OCI-LY1 (cell line): ENCODE measurements at regions not wholly inside any gene's neighbourhood (a gene's known extent, or its start where the extent isn't known, plus 50 kb on each side); places are given as distances from the start of the nearest gene placed in this dataset.

ENCODE experiments used
- H2AFZ ChIP-seq: fragments of 200-600 bp; sonication (generic), shearing (Covaris generic); 2 replicates; pipeline ENCODE4 v1.6.0; 2014; ENCODE audit warnings: antibody characterized with exemption, mild to moderate bottlenecking, low read length
- H3F3A ChIP-seq: fragments of 200-600 bp; sonication (generic), shearing (Covaris generic); 2 replicates; pipeline ENCODE4 v1.6.0; 2014; ENCODE audit warnings: mild to moderate bottlenecking, antibody characterized with exemption, low read length, moderate library complexity; ENCODE audit not compliant: insufficient read depth
- H3K27ac ChIP-seq: fragments of 200-600 bp; sonication (generic); 2 replicates; pipeline ENCODE4 v1.5.1; 2014; ENCODE audit warnings: low read length, mixed run types, mild to moderate bottlenecking, low read depth; ENCODE audit not compliant: poor library complexity, severe bottlenecking
- H3K27me3 ChIP-seq: fragments of 200-600 bp; sonication (generic); 2 replicates; pipeline ENCODE4 v1.6.0; 2014; ENCODE audit warnings: antibody characterized with exemption, mild to moderate bottlenecking, low read length, moderate library complexity; ENCODE audit not compliant: insufficient read depth
- H3K36me3 ChIP-seq: fragments of 200-600 bp; sonication (generic); 2 replicates; pipeline ENCODE4 v1.6.1; 2014; ENCODE audit warnings: mild to moderate bottlenecking, antibody characterized with exemption, low read length, moderate library complexity, mixed read lengths; ENCODE audit not compliant: insufficient read depth
- H3K4me1 ChIP-seq: fragments of 200-600 bp; sonication (generic); 2 replicates; pipeline ENCODE4 v1.5.1; 2014; ENCODE audit warnings: mild to moderate bottlenecking, low read length, moderate library complexity; ENCODE audit not compliant: insufficient read depth, severe bottlenecking
- H3K4me2 ChIP-seq: fragments of 200-600 bp; sonication (generic), shearing (Covaris generic); 2 replicates; pipeline ENCODE4 v1.6.1; 2014; ENCODE audit warnings: low read length
- H3K4me3 ChIP-seq: fragments of 200-600 bp; sonication (generic); 2 replicates; pipeline ENCODE4 v1.5.1; 2014; ENCODE audit warnings: low read length, low read depth, mild to moderate bottlenecking, mixed read lengths; ENCODE audit not compliant: poor library complexity, severe bottlenecking
- H3K79me2 ChIP-seq: fragments of 200-600 bp; shearing (Covaris generic); 2 replicates; pipeline ENCODE4 v1.6.1; 2016; ENCODE audit warnings: mixed run types, low read length, mixed read lengths; ENCODE audit not compliant: insufficient read depth
- H3K9ac ChIP-seq: fragments of 200-600 bp; sonication (generic), shearing (Covaris generic); 2 replicates; pipeline ENCODE4 v1.6.1; 2014; ENCODE audit warnings: mild to moderate bottlenecking, low read length, mixed read lengths
- H3K9me2 ChIP-seq: fragments of 200-600 bp; sonication (generic), shearing (Covaris generic); 2 replicates; pipeline ENCODE4 v1.6.1; 2014; ENCODE audit warnings: low read depth, mild to moderate bottlenecking, low read length, mixed read lengths
- H3K9me3 ChIP-seq: fragments of 200-600 bp; shearing (Covaris generic); 2 replicates; pipeline ENCODE4 v1.6.1; 2014; ENCODE audit warnings: low read length, mixed read lengths
- H4K20me1 ChIP-seq: fragments of 200-600 bp; sonication (generic), shearing (Covaris generic); 2 replicates; pipeline ENCODE4 v1.6.0; 2016; ENCODE audit warnings: mild to moderate bottlenecking, low read length; ENCODE audit not compliant: insufficient read depth
- EZH2 ChIP-seq: fragments of 200-600 bp; sonication (generic), shearing (Covaris generic); IDR thresholded peaks from 2 replicates; pipeline ENCODE4 v1.8.0; 2017; ENCODE audit warnings: borderline replicate concordance, mixed run types, mild to moderate bottlenecking, antibody characterized with exemption, low read length, moderate library complexity, mixed read lengths
- TF ChIP-seq, protein P1 (sequence below): fragments of 200-600 bp; sonication (generic), shearing (Covaris generic); IDR thresholded peaks from 2 replicates; pipeline ENCODE4 v1.5.1; 2017; ENCODE audit warnings: mild to moderate bottlenecking, antibody characterized with exemption, low read length, moderate library complexity, mixed read lengths

- H3K9me3 ChIP-seq: no peaks in the 10 kb centered on the region
- no peaks in the 10 kb centered on the region for H3K4me1 ChIP-seq
- H3K36me3 ChIP-seq: no peaks in the 10 kb centered on the region
- no peak overlapping the region for H3K4me3 ChIP-seq
- H3F3A ChIP-seq: no peaks in the 10 kb centered on the region
- no peak overlapping the region for H2AFZ ChIP-seq
- no peaks in the 10 kb centered on the region for H3K9me2 ChIP-seq
- no peaks in the 10 kb centered on the region for H4K20me1 ChIP-seq
- no peaks in the 10 kb centered on the region for H3K79me2 ChIP-seq
- no peaks in the 10 kb centered on the region for H3K27me3 ChIP-seq
- H3K4me2 ChIP-seq: no peak overlapping the region
- no peak overlapping the region for H3K9ac ChIP-seq
- TF ChIP-seq, protein P1, sequence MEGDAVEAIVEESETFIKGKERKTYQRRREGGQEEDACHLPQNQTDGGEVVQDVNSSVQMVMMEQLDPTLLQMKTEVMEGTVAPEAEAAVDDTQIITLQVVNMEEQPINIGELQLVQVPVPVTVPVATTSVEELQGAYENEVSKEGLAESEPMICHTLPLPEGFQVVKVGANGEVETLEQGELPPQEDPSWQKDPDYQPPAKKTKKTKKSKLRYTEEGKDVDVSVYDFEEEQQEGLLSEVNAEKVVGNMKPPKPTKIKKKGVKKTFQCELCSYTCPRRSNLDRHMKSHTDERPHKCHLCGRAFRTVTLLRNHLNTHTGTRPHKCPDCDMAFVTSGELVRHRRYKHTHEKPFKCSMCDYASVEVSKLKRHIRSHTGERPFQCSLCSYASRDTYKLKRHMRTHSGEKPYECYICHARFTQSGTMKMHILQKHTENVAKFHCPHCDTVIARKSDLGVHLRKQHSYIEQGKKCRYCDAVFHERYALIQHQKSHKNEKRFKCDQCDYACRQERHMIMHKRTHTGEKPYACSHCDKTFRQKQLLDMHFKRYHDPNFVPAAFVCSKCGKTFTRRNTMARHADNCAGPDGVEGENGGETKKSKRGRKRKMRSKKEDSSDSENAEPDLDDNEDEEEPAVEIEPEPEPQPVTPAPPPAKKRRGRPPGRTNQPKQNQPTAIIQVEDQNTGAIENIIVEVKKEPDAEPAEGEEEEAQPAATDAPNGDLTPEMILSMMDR: no peak
- no peak for TF ChIP-seq EZH2
- H3K27ac ChIP-seq: no peak overlapping the region
These were observed 298.8 kb downstream of the RPRM start for GRCh38 chr2:153179808-153180207.

- Histone ChIP-seq H3F3A (no peaks in the 10 kb centered on the region), H3K27me3 (no peaks in the 10 kb centered on the region), H3K36me3 (no peaks in the 10 kb centered on the region), H3K9me3 (no peaks in the 10 kb centered on the region), H2AFZ (no peak overlapping the region), H3K27ac (no peak overlapping the region), H4K20me1 (no peaks in the 10 kb centered on the region), H3K4me1 (no peaks in the 10 kb centered on the region), H3K9ac (no peak overlapping the region), H3K4me3 (no peak overlapping the region), H3K79me2 (no peaks in the 10 kb centered on the region), H3K9me2 (no peaks in the 10 kb centered on the region), H3K4me2 (no peak overlapping the region)
- TF ChIP-seq, protein P1: no peak
- TF ChIP-seq EZH2: no peak
These were observed 309.0 kb downstream of the RPRM start for GRCh38 chr2:153169609-153170008.

DNA sequence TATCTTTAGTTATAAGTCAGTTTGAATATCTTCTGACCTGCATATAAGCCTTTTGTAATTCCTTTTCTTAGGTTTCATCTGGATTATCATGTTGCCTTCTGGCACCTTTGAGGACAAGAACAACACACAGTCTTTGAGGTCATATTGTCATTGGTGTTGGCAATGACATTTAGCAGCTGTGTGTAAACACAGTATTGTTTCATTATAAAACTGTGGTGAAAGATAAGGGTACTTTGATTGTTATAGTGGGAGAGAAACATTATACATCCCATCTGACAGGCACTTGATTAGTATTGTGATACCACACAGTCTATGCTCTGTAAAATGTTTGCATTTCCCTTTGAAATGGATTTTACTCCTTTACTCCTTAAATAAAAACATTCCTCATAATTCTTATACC lies 313.5 kb downstream of the RPRM start:
- Histone ChIP-seq H3K36me3 (no peaks in the 10 kb centered on the region), H2AFZ (no peak overlapping the region), H4K20me1 (no peaks in the 10 kb centered on the region), H3K9me2 (no peaks in the 10 kb centered on the region), H3K4me2 (no peak overlapping the region), H3F3A (no peaks in the 10 kb centered on the region), H3K4me3 (no peak overlapping the region), H3K4me1 (no peaks in the 10 kb centered on the region), H3K9ac (no peak overlapping the region), H3K27ac (no peak overlapping the region), H3K9me3 (no peaks in the 10 kb centered on the region), H3K27me3 (no peaks in the 10 kb centered on the region), H3K79me2 (no peaks in the 10 kb centered on the region)
- TF ChIP-seq EZH2: no peak
- TF ChIP-seq, protein P1: no peak
